Activated CD4-positive, CD25-positive, alpha-beta regulatory T cell treated with anti-CD3 and anti-CD28 coated beads, Interleukin-2, amount 50 U/mL, for 16 hours (primary cell): ENCODE measurements at regions not wholly inside any gene's neighbourhood (a gene's known extent, or its start where the extent isn't known, plus 50 kb on each side); places are given as distances from the start of the nearest gene placed in this dataset.
A peak's percentile ranks its signal among the peaks of the same experiment; 100 is the strongest.
"Not testable (repeated sequence)": the region's sequence is repeated elsewhere in the genome, so short reads cannot be mapped to it uniquely, and the experiment has no call there.

Source experiments
- DNase-seq: peaks from one replicate; pipeline ENCODE4 v3.0.0-alpha.2; 2020; ENCODE audit warnings: low read depth, low spot score

- no peak for DNase-seq
These were observed 208.6 kb upstream of the SAMSN1 start for GRCh38 chr21:14754682-14755081.

DNA sequence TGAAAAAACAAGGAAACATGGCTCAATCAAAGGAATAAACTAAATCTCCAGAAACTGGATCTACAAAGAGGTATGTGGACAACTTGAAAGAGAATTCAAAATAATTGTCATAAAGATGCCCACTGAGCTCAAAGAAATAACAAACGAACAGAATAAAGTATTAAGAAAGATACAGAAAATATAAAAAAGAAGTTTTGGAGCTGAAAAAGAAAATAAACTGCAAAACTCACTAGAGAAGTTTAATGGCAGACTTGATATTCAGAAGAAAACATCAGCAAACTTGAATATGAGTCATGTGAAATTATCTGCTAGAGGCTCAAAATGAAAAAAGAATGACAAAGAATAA is 208.1 kb upstream of the SAMSN1 start:
- no peak for DNase-seq

DNA sequence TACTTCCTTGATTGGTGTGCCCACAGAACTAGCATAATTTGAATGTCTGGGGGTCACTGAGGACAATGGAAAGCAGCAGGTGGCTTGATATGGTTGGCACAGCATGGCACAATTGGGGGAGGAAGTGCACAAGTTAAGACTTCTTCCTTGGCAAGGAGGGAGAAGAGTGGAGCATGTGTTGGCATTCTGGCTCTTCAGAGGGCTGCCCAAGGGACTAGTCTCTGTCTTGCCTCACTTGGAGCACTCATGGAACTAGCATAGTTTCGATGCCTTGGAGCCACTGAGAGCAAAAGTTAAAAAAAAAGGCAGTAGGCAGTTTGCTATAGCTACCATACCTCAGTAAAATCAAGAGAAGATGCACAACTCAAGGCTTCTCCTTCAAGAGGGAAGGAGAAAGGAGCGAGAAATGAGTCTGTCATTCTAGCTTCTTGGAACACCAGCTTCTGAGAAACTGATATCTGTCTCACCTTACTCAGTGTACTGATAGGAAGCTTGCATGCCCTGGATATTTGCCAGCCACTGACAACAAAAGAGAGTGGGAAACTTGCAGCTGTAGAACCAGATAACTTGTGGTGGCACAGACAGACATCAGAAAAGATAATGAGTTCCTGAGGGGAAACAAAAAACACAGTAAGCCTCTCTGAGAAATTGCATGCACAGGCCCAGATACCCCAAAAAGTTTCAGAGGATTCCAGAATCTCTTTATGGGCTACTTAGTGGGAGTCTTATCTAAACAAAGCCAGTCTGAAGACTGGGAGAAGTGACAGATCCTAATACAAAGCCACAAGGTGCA is 207.5 kb upstream of the SAMSN1 start:
- no peak for DNase-seq

DNA sequence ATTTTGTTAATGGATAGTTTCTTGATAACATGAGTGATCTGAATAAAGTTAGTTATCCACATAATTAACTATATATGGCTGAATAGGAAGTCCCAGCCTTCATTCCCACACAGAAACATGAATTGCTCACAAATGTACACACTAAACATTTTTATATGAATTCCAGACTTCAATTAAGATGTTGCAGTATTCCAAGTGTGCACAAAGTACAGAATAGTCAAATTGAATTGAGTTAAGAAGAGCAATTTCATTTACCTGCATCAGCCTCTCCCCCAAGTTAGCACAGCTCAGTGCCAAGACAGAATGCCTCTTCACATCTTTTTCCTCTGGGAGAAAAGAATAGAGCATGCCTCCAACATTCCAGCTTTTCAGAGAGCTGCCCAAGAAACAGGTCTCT is 207.0 kb upstream of the SAMSN1 start:
- DNase-seq: no peak

DNA sequence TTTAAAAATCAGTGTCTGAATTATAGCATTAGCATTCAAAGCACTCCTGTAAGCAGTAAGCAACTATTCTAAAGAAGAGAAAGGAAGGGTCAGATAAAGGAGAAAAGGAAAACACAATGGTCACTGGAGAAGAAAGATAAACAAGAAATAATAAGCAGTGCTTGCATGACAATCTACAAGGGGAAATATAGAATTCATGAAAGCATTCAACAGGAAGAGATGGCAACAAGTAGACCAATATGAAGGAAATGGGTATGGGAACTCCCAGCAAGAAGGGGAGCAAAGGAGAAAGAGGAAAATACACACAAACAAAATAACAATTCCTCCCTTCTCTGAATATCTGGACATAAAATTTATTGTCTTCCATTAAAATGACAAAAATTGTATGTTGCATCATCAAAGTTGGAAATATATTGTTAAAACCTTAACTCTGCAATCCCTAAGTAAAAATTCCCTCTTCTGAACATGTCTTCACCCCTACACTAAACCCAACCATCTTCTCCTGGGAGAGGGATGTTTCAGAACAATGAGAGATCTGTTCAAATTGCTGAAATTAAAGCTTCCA is 206.3 kb upstream of the SAMSN1 start:
- no peak for DNase-seq

- no peak for DNase-seq
These were observed 205.7 kb upstream of the SAMSN1 start for GRCh38 chr21:14751602-14752344.

- no peak for DNase-seq
These were observed 204.9 kb upstream of the SAMSN1 start for GRCh38 chr21:14751011-14751410.

- DNase-seq: no peak
These were observed 203.9 kb upstream of the SAMSN1 start for GRCh38 chr21:14750041-14750440.

- no peak for DNase-seq
These were observed 202.5 kb upstream of the SAMSN1 start for GRCh38 chr21:14748662-14749061.

GRCh38 chr21:14744368-14744767 is 198.3 kb upstream of the SAMSN1 start:
- DNase-seq: no peak

- no peak for DNase-seq
These were observed 196.0 kb upstream of the SAMSN1 start for GRCh38 chr21:14742119-14742518.

DNA sequence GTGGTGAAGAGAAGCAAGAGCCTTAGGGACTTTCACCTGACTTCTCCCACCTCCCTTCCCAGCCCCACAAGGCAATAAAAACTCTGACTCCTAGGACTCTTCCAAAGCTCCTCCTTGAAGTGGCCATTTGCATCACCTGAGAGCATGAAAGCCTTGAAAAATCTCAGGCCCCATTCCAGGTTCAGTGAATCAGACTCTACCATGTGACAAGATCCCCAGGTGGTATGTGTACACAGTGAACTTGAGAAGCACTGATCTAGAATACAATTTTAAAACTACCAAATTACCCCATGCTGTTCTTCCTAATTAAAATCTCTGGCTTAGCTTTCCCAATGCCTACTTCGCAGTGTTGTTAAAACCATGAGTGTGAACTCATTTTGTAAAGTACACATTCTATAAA is 195.1 kb upstream of the SAMSN1 start:
- no peak for DNase-seq

DNA sequence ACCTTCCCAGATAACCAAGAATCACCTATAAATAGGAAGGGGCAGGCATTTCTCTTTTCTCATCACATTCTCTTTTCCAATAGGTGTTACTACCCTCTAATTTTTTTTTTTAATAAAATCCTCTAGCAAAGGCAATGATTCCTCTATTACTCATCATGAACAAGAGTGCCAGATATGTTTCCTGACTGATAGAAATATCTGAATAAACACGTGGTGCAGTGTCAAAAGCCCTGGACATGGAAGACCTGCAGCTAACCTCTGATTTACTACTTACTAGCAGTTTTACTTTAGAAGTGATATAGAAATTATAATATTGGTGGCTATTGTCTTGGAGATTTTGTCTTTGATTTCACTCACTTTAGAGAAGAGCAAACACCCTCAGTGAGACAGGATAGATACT is 194.6 kb upstream of the SAMSN1 start:
- DNase-seq: no peak

GRCh38 chr21:14740116-14740515 is 194.0 kb upstream of the SAMSN1 start:
- DNase-seq: no peak

- no peak for DNase-seq
These were observed 193.5 kb upstream of the SAMSN1 start for GRCh38 chr21:14739590-14739989.

DNA sequence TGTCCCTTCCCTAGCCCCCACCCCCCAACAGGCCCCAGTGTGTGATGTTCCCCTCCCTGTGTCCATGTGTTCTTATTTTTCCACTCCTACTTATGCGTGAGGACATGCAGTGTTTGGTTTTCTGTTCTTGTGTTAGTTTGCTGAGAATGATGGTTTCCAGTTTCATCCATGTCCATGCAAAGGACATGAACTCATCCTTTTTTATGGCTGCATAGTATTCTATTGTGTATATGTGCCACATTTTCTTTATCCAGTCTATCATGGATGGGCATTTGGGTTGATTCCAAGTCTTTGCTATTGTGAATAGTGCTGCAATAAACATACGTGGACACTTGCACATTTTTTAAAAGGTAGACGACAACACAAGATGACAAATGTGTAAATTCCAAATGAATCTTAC is 192.5 kb upstream of the SAMSN1 start:
- DNase-seq: not testable (repeated sequence)

- DNase-seq: peak; percentile 55
These were observed 191.8 kb upstream of the SAMSN1 start for GRCh38 chr21:14737922-14738321.

GRCh38 chr21:14737284-14737691 is 191.2 kb upstream of the SAMSN1 start:
- DNase-seq: no peak

- no peak for DNase-seq
These were observed 190.6 kb upstream of the SAMSN1 start for GRCh38 chr21:14736672-14737071.

GRCh38 chr21:14736162-14736561 is 190.0 kb upstream of the SAMSN1 start:
- DNase-seq: no peak

DNA sequence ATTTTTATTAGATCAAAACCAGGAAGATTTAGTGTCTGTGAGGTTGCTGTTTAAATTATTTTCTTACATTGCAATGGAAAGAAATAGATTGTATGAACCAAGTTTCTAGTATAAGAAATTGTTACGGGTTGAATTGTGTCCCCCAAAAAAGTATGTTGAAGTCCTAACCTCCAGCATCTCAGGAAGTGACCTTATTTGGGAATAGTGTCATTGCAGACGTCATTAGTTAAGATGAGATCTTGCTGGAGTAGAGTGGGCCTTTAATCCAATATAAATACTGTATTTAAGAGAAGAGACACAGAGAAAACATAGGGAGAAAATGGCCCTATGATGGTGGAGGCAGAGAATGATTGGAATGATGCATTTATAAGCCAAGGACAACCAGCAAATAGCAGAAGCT is 188.7 kb upstream of the SAMSN1 start:
- no peak for DNase-seq

DNA sequence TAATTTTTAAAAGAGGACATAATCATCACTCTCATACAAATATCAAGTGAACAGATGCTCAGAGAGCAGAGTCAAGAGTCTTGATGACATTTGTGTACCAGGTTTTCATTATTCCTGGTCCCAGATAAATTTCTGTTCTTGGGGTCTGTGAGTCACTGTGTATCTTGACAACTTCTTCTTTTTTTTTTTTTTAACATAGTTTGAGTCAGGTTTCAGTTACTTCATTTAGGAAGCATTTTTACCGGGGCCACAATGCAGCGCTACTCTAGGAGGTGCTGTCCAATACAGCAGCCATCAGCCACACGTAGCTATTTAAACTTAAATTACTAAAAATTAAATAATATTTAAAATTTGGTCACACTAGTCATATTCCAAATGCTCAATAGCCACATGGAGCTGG is 188.1 kb upstream of the SAMSN1 start:
- no peak for DNase-seq

- DNase-seq: no peak
These were observed 179.1 kb upstream of the SAMSN1 start for GRCh38 chr21:14725219-14725618.
